Naive B cell (primary cell): ENCODE measurements at regions not wholly inside any gene's neighbourhood (a gene's known extent, or its start where the extent isn't known, plus 50 kb on each side); places are given as distances from the start of the nearest gene placed in this dataset.
A peak's percentile ranks its signal among the peaks of the same experiment; 100 is the strongest.

Source experiments
- ATAC-seq, 2 donors: fragments of 150-1000 bp; cut with Tn5 transposase; 2 replicates each; pipeline ENCODE4 v1.10.0; 2021; ENCODE audit warnings: low read depth in 2 of 2, mild to moderate bottlenecking in 2 of 2, moderate library complexity in 2 of 2
- DNase-seq: peaks from one replicate; pipeline ENCODE4 v3.0.0; 2022
- H3K27ac Mint-ChIP-seq, 6 donors: one replicate each; pipeline ENCODE4 v1.8.0; 2020 to 2022; ENCODE audit warnings: mild to moderate bottlenecking in 6 of 6, mixed read lengths in 6 of 6, moderate library complexity in 5 of 6, inconsistent platforms in 2 of 6
- H3K27me3 Mint-ChIP-seq, 3 donors: one replicate each; pipeline ENCODE4 v1.8.0; 2021 to 2022; ENCODE audit warnings: mixed read lengths in 3 of 3, mild to moderate bottlenecking in 1 of 3
- H3K36me3 Mint-ChIP-seq, 2 donors: one replicate each; pipeline ENCODE4 v1.8.0; 2020 to 2022; ENCODE audit warnings: mixed read lengths in 2 of 2, inconsistent platforms in 1 of 2, mild to moderate bottlenecking in 1 of 2
- H3K4me1 Mint-ChIP-seq, 3 donors: one replicate each; pipeline ENCODE4 v1.8.0; 2020 to 2022; ENCODE audit warnings: mixed read lengths in 3 of 3, inconsistent platforms in 1 of 3, mild to moderate bottlenecking in 1 of 3, moderate library complexity in 1 of 3
- H3K4me3 Mint-ChIP-seq, 8 donors: one replicate each; pipeline ENCODE4 v1.8.0; 2020 to 2022; ENCODE audit warnings: mild to moderate bottlenecking in 8 of 8, mixed read lengths in 8 of 8, moderate library complexity in 8 of 8, inconsistent platforms in 2 of 8
- H3K9me3 Mint-ChIP-seq, 7 donors: one replicate each; pipeline ENCODE4 v1.8.0; 2020 to 2022; ENCODE audit warnings: mixed read lengths in 7 of 7, mild to moderate bottlenecking in 5 of 7, inconsistent platforms in 2 of 7, moderate library complexity in 1 of 7

DNA sequence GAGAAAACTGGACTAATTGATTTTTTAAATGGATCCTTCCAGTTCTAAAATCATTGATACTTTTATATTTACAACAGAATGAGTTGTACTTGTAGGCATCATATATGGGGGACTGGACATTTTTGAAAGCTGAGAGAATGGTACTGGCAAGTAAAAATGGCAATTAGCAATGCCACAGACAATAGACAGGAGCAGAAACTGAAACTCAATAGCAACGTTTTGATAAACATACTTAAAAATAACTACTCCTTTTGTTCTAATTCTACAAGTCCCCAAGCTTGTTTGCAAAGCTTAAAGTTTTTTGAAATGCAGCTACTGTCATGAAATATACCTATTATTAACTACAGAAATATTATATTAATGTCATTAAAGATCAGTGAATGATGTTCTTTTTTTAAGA, 52.8 kb upstream of the FBXL7 start:
- DNase-seq (no peak), ATAC-seq (no peak)
- H3K36me3 Mint-ChIP-seq: no peaks in the 10 kb centered on the region
- H3K9me3 Mint-ChIP-seq: peaks cover 0 to 12% (median 2%) of the 10 kb centered on the region in 7 donors
- no peaks in the 10 kb centered on the region for H3K27me3 Mint-ChIP-seq
- no peaks in the 10 kb centered on the region for H3K4me1 Mint-ChIP-seq
- no peak overlapping the region for H3K4me3 Mint-ChIP-seq
- no peak overlapping the region for H3K27ac Mint-ChIP-seq

DNA sequence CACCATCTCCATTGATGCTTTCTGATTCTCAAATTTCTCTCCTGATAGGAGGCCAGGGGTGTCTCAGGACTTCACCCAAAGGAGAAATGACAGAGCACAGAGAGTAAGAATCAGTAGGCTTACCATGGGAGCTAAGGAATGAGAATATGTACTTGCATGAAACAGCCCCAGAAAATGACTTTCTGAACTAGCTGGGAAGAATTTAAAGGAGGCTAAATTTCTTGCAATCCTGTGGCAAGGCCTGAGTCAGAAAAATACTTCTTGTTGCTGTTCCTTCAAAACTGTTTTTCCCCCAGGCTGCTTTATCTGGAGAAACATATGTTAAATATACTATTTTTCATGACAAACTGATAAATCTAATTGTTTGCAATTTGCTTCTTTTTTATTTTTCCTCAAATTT, 53.4 kb upstream of the FBXL7 start:
- DNase-seq (no peak), ATAC-seq (no peak)
- Mint-ChIP-seq H3K4me3 (no peak overlapping the region), H3K9me3 (peaks cover 0 to 12% (median 4%) of the 10 kb centered on the region in 7 donors), H3K27ac (no peak overlapping the region), H3K4me1 (no peaks in the 10 kb centered on the region), H3K27me3 (no peaks in the 10 kb centered on the region), H3K36me3 (no peaks in the 10 kb centered on the region)

DNA sequence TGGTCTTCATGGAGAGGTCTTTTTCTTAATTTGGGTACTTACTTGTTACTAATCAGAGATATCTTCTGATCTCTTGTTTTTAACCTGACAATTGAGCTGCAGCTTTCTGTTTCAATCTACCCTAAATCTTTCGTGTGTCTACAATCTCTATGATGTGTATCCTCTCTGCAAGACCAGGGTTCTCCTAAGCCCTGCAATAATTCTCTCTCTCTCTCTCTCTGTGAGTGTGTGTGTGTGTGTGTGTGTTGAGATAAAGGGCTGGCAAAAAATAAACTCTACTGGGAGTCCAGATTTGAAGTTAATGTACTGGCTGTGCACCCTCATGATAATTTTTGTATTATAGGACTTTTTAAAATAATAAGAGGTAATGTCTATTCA, 57.8 kb upstream of the FBXL7 start:
- H3K4me1 Mint-ChIP-seq: no peaks in the 10 kb centered on the region
- no peak overlapping the region for H3K27ac Mint-ChIP-seq
- no peak overlapping the region for H3K4me3 Mint-ChIP-seq
- ATAC-seq: no peak
- DNase-seq: no peak
- no peaks in the 10 kb centered on the region for H3K36me3 Mint-ChIP-seq
- peaks cover 0 to 17% (median 5%) of the 10 kb centered on the region in 7 donors for H3K9me3 Mint-ChIP-seq
- no peaks in the 10 kb centered on the region for H3K27me3 Mint-ChIP-seq

DNA sequence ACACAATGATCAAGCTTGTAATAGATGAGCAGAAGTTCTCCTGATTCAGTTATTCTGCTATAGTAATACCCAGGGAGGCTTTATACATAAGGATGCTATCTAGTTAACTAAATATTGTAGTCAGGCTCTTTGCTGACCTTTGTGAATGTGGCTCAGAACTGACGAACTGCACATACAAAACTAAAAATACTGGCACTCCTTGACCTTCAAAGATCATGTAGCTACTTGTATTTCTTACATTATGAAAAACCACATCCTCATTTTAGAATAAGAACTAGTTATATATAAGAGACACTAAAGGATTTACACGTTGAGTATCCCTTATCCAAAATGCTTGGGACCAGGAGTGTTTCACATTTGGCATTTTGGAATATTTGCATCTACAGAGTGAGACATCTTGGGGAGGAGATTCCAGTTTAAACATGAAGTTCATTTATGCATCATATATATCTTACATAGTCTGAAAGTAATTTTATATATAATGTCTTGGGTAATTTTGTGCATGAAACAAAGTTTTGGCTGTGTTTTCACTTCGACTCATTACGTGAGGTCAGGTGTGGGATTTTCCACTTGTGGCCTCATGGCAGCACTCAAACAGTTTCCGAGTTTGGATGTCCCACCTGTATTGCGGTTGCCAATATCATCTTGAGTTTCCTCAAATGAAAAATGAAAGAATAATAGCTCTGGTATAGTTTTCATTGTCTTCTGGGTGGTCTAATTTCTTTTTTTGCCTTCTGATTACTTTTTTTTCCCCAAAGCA, 58.4 kb upstream of the FBXL7 start:
- peaks cover 0 to 17% (median 5%) of the 10 kb centered on the region in 7 donors for H3K9me3 Mint-ChIP-seq
- no peak overlapping the region for H3K4me3 Mint-ChIP-seq
- no peaks in the 10 kb centered on the region for H3K36me3 Mint-ChIP-seq
- DNase-seq: no peak
- H3K27me3 Mint-ChIP-seq: no peaks in the 10 kb centered on the region
- no peaks in the 10 kb centered on the region for H3K4me1 Mint-ChIP-seq
- H3K27ac Mint-ChIP-seq: no peak overlapping the region
- ATAC-seq: no peak

DNA sequence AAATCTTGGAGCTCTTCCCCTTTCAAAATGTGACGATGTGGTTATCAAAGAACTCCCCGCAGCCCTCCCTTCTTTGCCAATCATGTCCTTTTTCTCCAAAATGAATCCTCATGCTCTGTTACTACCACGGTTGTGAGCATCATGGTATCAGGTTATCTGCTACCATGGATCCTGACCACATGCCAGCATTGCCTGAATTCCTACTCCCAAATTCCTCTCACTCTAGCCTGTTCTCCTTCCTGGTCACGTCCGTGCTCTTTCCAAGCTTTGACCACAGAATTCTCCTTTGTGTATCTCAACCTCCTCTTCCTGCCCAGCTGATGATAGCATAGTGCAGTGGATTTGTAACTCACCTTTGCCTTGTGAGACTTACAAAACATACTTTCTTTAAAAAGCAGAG, 59.5 kb upstream of the FBXL7 start:
- DNase-seq (no peak), ATAC-seq (no peak)
- Mint-ChIP-seq H3K27me3 (no peaks in the 10 kb centered on the region), H3K4me1 (no peaks in the 10 kb centered on the region), H3K27ac (no peak overlapping the region), H3K36me3 (no peaks in the 10 kb centered on the region), H3K4me3 (peak overlapping the region in 1 of 8 donors; percentile 69), H3K9me3 (peaks cover 0 to 17% (median 5%) of the 10 kb centered on the region in 7 donors)

DNA sequence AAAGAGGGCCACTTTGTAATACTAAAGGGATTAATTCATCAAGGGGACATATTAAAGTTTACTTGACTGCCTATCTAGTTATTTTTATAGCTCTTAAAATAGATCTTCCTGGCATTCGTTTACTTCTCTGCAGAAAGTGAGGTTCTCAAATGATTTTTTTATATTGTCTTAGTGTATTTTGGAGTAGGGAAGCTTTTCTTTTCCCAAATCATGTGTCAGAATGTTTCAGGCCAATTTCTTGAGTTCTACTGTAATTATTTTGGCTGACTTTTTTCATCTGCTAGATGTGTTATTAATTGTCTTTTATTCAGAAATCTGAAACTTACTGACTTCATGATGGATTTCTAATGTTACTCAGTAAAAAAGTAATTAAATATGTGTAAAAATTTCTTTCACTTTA, 60.2 kb upstream of the FBXL7 start:
- H3K36me3 Mint-ChIP-seq: no peaks in the 10 kb centered on the region
- H3K4me1 Mint-ChIP-seq: no peaks in the 10 kb centered on the region
- H3K27me3 Mint-ChIP-seq: no peaks in the 10 kb centered on the region
- H3K9me3 Mint-ChIP-seq: peaks cover 0 to 12% (median 5%) of the 10 kb centered on the region in 7 donors
- no peak for ATAC-seq
- no peak overlapping the region for H3K27ac Mint-ChIP-seq
- DNase-seq: no peak
- H3K4me3 Mint-ChIP-seq: no peak overlapping the region

DNA sequence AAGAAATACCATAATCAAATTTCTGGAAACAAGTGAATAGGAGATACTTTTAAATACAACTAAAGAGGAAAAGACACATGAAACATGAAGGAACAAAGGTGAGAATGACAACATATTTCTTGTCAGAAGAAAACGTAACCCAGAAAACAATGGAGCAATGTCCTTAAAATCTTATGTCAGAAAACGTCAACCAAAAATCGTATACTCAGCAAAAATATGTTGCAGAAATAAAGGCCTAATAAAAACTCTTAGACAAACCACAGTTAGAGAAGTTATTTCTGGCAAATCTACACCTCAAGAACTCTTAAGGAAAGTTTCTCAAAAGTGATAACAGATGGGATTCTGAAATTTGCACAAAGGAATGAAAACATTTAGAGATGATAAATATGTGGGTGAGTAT, 66.3 kb upstream of the FBXL7 start:
- Mint-ChIP-seq H3K27me3 (no peaks in the 10 kb centered on the region), H3K27ac (no peak overlapping the region), H3K9me3 (peaks cover 0 to 15% (median 8%) of the 10 kb centered on the region in 7 donors), H3K36me3 (no peaks in the 10 kb centered on the region), H3K4me3 (no peak overlapping the region), H3K4me1 (no peaks in the 10 kb centered on the region)
- ATAC-seq (no peak), DNase-seq (no peak)

DNA sequence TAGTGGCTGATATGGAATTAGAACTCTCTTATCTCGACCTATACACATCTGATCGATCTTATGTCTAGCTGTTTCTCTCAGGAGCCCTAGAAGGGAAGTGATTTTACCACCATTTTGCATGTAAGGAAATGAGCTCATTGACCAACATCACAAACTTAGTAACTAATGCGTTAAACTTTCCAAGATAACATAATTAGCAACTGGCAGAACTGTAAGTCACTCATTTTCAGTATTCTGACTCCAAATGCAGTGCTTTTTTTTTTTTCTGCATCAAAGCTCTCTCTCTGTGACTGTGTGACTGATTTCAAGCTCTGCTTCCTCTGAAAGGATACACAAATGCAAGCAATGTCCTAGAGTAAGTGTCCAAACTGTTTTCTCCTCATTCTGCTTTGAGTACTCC, 68.1 kb upstream of the FBXL7 start:
- H3K27me3 Mint-ChIP-seq: no peaks in the 10 kb centered on the region
- no peaks in the 10 kb centered on the region for H3K4me1 Mint-ChIP-seq
- DNase-seq (no peak), ATAC-seq (no peak)
- H3K9me3 Mint-ChIP-seq: peaks cover 0 to 15% (median 8%) of the 10 kb centered on the region in 7 donors
- no peaks in the 10 kb centered on the region for H3K36me3 Mint-ChIP-seq
- no peak overlapping the region for H3K4me3 Mint-ChIP-seq
- H3K27ac Mint-ChIP-seq: no peak overlapping the region

DNA sequence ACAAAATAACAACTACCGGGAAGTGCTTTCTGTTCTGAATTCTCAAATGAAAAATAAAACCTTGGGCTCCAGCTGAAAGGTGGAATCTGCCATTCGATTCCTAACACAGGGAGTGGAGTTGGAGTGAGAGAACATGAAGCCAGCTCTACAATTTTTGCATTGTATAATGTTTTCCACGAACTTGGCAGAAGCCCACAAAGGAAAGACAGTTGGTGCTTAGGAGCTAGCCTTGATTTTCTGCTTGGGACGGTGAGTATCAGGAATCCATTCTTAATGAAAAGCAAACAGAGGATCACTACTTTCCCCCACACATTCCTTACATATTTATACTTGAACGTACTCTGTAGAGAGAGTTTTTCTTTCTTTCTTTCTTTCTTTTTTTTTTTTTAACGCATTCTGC, 74.2 kb upstream of the FBXL7 start:
- DNase-seq: no peak
- no peaks in the 10 kb centered on the region for H3K27me3 Mint-ChIP-seq
- no peak overlapping the region for H3K27ac Mint-ChIP-seq
- no peak for ATAC-seq
- no peaks in the 10 kb centered on the region for H3K36me3 Mint-ChIP-seq
- H3K9me3 Mint-ChIP-seq: peaks cover 2 to 16% (median 8%) of the 10 kb centered on the region in 7 donors
- H3K4me3 Mint-ChIP-seq: no peak overlapping the region
- H3K4me1 Mint-ChIP-seq: no peaks in the 10 kb centered on the region

DNA sequence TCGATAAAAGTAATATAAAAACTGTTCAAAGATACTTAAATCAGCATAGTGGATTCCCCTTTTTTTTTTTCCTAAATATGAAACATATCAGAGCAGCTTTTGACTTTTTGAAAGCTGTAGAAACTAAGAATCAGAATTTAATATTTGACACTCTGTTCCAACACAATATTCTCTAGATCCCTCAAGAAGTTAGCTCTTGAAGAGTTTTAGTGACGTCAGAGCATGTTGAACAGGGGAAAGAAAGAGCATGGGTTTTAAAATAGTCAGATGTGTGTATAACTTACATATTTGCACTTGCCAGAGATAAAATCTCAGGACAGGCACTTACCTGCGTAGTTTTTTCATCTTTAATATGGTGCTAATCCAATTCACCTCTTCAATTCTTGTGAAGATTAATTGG, 75.2 kb upstream of the FBXL7 start:
- no peak overlapping the region for H3K27ac Mint-ChIP-seq
- no peaks in the 10 kb centered on the region for H3K27me3 Mint-ChIP-seq
- no peak overlapping the region for H3K4me3 Mint-ChIP-seq
- H3K9me3 Mint-ChIP-seq: peaks cover 2 to 15% (median 5%) of the 10 kb centered on the region in 7 donors
- no peaks in the 10 kb centered on the region for H3K4me1 Mint-ChIP-seq
- ATAC-seq (no peak), DNase-seq (no peak)
- H3K36me3 Mint-ChIP-seq: no peaks in the 10 kb centered on the region

DNA sequence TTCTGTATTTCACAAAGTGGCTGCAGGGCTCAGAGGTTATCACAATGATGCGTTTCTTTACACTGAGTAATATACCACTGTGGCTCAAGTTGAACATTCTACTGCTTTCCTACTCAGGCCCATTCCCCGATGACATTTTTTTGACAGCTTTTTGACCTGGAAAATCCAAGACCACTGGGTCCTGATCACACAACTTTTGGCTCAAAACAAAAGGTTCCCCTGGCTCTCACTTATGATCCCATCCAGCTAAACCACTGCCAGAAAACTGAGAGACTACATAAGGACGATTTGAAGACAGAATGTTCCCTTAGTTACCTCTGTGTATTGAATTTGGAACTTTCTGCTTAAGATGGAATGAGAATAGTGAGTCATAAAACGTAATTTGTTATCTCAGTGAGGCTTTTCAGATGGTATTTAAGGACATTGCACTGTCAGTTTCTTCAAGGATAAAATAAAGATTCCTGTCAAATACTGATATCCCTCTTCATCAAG, 78.0 kb upstream of the FBXL7 start:
- Mint-ChIP-seq H3K9me3 (peaks cover 5 to 15% (median 8%) of the 10 kb centered on the region in 7 donors), H3K36me3 (no peaks in the 10 kb centered on the region), H3K4me3 (no peak overlapping the region), H3K27me3 (no peaks in the 10 kb centered on the region), H3K4me1 (no peaks in the 10 kb centered on the region), H3K27ac (no peak overlapping the region)
- DNase-seq (no peak), ATAC-seq (no peak)

DNA sequence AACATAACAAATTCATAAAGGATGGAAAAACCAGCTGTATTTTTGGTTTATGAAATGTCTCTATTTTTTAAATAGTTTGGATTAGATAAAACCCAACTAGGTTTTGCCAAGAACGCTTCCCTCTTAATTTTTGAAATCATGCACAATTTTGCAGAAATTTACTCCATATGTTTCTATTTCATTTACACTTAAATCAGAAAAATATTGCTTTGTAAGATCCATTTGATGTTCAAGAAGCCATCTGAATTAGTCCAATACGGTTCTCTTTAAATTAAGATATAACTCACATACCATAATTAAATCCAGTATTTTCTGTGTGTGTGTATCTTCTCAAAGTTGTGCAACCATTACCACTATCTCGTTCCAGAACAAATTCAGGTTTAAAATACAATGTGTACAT, 78.6 kb upstream of the FBXL7 start:
- H3K27me3 Mint-ChIP-seq: no peaks in the 10 kb centered on the region
- H3K4me1 Mint-ChIP-seq: no peaks in the 10 kb centered on the region
- no peak overlapping the region for H3K4me3 Mint-ChIP-seq
- H3K36me3 Mint-ChIP-seq: no peaks in the 10 kb centered on the region
- DNase-seq (no peak), ATAC-seq (no peak)
- no peak overlapping the region for H3K27ac Mint-ChIP-seq
- H3K9me3 Mint-ChIP-seq: peaks cover 5 to 15% (median 8%) of the 10 kb centered on the region in 7 donors

DNA sequence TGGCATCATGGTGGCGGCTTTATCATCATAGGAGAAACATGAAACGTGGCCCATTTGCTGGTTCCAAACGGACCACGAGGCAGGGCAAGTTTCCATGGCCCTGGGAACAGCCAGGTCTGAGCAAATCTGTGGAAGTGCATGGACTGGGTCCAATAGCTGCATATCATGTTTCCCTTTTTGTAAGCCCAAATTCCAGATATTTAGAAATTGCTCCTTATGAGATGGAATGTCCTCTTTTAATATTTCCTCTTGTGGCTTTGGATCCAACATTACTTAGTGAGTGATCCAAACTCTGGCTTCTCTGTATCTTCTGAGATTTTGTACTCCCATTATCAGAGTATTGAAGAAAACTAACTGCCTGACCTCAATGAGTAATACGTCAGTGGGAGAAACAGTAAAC, 79.8 kb upstream of the FBXL7 start:
- H3K27ac Mint-ChIP-seq: no peak overlapping the region
- ATAC-seq: no peak

DNA sequence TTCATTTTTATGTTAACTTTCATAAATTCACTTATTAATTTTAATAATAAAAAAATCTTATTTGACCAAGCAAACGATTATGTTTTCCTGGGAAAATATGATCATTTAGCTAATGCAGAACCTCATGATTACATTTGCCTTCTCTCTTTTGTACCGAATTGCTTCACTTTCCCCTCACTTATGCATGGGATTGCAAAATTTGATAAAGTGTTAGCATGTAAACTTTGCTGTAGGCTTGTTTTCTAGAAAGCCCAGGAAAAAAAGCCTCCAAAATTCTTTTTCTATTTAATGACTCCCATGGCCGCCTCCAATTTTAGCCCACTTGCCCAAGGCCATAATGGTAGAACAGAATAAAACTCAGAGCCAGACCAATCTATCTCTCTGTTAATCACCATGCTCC, 82.8 kb upstream of the FBXL7 start:
- DNase-seq: no peak
- H3K36me3 Mint-ChIP-seq: no peaks in the 10 kb centered on the region
- H3K4me3 Mint-ChIP-seq: no peak overlapping the region
- ATAC-seq: no peak
- peaks cover 8 to 22% (median 12%) of the 10 kb centered on the region in 7 donors for H3K9me3 Mint-ChIP-seq
- H3K27ac Mint-ChIP-seq: no peak overlapping the region
- no peaks in the 10 kb centered on the region for H3K4me1 Mint-ChIP-seq
- H3K27me3 Mint-ChIP-seq: no peaks in the 10 kb centered on the region

More for the DNA sequence above, 79.8 kb upstream of the FBXL7 start:
- H3K9me3 Mint-ChIP-seq: peaks cover under 1 to 15% (median 6%) of the 10 kb centered on the region in 7 donors
- DNase-seq: no peak
- no peaks in the 10 kb centered on the region for H3K36me3 Mint-ChIP-seq
- no peak overlapping the region for H3K4me3 Mint-ChIP-seq
- H3K4me1 Mint-ChIP-seq: no peaks in the 10 kb centered on the region
- H3K27me3 Mint-ChIP-seq: no peaks in the 10 kb centered on the region
